Superior temporal gyrus (tissue), 1 donor: ENCODE measurements at regions not wholly inside any gene's neighbourhood (a gene's known extent, or its start where the extent isn't known, plus 50 kb on each side); places are given as distances from the start of the nearest gene placed in this dataset.
"Not testable (repeated sequence)": the region's sequence is repeated elsewhere in the genome, so short reads cannot be mapped to it uniquely, and the experiment has no call there.

Source experiments
- DNase-seq: peaks from one replicate; pipeline ENCODE4 v3.0.0-alpha.2; 2016; ENCODE audit errors: extremely low spot score

DNA sequence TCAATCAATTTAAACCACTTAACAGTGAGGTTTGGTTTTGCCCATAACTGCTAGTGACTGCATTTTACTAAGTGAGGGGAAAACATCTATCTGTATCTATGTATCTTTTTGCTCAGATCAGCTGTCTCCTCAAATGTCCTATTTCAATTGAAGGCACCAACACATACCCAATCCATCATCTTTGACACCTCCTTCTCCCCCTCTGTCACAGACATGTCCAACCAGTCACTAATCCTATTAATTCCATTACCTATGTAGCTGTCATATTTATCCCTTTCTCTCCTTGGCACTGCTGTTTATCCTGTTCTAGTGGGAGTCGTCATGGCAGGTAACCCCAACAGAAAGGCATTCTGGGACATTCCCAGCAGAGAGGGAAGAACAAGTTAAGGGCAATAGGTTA is 975.2 kb upstream of the AUTS2 start:
- DNase-seq, result no peak

DNA sequence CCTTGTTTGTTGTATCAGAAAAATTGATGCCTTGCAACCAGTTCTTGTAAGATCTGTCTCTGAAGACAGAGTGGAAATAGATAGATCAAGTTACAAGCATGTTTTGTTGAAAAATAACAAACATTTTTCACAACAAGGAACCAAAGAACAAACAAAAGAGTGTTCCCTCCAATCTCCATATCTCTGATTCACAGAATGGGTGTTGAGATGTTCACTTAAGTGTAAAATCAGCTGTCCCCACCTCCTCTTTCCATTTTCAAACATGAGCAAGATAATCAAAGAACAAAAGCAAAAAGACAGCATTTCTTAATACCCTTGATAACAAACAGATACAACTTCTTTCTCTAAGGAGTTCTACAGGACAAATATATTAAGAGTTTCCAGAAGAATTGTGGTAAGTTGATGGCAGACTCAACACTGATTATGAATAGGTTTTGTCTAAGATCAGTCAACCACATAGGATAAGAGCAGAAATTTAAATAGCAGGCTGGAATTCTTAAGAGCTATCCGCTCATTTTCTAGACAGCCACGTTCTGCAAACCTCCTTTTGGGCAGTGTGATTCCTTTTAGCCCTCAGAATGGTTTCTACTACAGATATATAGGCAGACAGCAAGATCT is 970.9 kb upstream of the AUTS2 start:
- no peak for DNase-seq

GRCh38 chr7:68630914-68631313 is 967.4 kb upstream of the AUTS2 start:
- not testable (repeated sequence) for DNase-seq

DNA sequence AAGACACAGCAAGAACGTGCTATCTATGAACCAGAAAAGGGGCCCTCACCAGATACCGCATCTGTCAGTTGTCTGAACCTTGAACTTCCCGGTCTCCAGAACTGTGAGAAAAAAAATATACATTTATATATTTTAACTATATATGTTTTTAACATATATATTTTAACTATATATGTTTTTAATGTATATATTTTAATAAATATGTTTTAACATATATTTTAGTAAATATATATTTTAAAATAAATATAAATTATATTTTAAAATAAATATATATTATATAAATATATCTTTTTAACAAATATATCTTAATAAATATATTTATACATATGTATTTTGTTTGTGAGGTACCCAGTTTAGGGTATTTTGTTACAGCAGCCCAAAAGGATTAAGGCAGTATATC is 958.2 kb upstream of the AUTS2 start:
- no peak for DNase-seq

GRCh38 chr7:68642727-68643126 is 955.5 kb upstream of the AUTS2 start:
- no peak for DNase-seq

DNA sequence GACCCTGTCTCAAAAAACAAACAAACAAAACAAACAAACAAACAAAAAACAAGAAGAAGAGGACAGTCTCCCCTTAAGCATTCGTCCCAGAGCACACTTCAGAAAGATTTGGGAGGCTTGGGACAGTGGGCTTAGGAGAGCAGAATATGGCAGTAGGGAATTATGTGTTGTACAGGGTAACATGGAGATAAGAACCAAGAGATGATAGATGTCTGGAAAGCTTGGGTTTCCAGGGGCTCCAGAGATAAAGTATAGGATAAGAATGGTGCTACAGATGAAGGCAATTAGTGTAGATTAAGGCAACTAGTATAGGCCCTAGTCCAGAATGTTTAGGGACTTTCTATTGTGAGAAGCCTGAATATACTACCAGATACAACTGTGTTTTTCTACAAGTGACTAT is 934.9 kb upstream of the AUTS2 start:
- no peak for DNase-seq

DNA sequence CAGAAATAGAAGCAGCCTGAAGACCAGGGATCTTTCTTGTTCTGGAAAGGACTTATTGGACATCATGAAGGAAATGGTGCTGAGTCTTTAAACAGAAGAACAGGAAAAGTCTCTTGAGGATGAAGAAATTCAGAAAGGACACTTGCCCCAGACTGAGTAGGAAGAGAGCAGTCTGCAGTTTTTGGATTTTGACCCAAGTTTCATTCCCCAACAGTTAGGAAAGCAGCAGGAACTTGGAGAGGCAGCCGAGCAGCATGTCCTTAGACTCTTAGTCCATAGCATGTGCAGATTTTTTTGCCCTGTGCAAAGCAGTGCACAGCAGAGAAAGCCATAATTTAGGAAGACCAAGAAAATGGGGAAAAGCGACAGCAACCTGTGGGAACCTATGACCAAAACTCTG is 927.2 kb upstream of the AUTS2 start:
- no peak for DNase-seq

DNA sequence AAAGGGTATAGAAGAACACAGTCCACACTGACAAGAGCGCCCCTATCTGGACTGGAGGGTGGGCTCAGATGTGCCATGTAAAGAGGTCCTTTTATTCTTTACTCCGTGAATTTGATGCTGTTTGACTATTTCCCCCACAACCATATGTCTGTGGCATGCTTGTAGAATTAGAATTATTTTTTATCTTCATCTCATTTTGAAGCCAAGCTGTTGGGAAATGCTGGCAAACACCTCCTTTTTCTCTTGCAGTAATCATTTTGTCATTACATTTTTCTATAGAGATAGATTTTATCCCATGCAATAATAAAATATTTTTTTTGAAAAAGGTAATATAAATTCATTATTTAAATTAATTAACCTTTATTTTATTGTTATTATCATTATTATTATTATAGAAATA is 926.6 kb upstream of the AUTS2 start:
- no peak for DNase-seq

DNA sequence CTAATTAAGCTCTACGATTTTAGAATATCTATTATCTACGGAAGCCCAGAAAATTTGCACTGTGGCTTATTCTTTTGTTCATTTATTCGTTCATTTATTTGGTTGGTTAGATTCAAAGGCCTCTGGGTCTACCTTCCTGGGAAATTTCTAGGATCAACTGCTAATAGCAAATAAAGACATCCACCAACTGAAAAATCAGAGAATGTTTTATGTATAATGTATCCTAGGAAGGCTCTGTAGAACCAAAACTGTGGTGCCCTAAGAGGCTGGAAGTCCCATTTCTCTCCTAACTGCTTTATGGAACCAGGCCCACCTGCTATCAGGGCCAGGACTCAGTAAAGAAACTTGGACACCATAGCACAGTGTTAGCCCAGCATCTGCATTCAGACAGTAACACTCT is 923.4 kb upstream of the AUTS2 start:
- DNase-seq, result no peak

GRCh38 chr7:68676813-68677535 is 921.3 kb upstream of the AUTS2 start:
- DNase-seq, result peak; percentile 88

GRCh38 chr7:68678196-68678595 is 920.1 kb upstream of the AUTS2 start:
- DNase-seq, result no peak

DNA sequence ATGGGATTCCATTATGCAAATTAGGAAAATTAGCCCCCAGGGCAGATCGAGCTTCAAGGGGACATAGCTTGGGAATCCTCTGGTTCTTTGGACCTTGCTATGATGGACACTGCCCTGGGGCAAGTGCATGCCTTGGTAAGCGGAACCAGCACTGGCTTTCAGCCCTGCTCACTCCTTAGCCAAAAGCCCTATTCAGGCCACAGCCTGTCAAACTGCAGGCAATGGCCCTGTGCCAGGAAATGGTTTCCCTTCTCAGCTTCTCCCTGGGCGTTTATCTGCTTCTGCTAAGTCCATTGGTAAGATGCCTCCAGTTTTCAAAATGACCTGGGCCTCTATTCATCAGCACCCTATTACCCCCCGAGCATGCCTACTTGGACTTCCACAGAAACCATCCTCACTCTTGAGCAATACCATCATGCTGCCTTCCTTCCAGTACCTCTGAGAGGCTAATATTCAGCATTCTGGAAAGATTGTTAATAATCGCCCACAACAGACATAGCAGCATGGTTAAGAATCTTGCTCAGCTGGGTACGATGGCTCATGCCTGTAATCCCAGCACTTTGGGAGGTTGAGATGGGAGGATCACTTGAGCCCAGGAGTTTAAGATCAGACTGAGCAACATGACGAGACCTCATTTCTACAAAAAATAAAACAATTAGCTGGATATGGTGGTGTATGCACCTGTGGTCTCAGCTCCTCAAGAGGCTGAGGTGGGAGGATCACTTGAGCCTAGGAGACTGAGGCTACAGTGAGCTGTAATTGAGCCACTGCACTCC is 918.6 kb upstream of the AUTS2 start:
- no peak for DNase-seq

DNA sequence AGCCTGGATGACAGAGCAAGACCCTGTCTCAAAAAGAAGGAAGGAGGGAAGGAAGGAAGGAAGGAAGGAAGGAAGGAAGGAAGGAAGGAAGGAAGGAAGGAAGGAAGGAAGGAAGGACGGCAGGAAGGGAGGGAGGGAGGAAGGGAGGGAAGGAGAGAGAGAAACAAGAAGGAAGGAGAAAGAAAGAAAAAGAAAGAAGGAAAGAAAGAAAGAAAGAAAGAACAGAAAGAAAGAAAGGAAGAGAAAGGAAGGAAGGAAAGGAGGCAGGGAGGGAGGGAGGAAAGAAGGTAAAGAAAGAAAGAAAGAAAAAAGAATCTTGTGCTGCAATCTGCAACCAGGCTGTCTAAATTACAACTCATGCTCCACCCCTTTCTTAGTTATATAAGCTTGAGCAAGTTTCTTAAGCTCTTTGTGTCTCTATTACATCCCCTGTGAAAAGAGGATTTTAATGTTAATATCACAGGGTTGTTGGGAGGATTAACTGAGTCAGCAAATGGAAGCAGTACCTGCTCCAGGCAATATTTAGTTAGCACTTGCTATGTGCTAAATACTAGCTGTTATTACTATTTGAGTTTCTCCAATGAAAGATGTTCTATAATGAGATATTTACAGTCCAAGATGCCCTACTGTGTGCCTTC is 917.9 kb upstream of the AUTS2 start:
- DNase-seq, result no peak

GRCh38 chr7:68682910-68683309 is 915.4 kb upstream of the AUTS2 start:
- no peak for DNase-seq

DNA sequence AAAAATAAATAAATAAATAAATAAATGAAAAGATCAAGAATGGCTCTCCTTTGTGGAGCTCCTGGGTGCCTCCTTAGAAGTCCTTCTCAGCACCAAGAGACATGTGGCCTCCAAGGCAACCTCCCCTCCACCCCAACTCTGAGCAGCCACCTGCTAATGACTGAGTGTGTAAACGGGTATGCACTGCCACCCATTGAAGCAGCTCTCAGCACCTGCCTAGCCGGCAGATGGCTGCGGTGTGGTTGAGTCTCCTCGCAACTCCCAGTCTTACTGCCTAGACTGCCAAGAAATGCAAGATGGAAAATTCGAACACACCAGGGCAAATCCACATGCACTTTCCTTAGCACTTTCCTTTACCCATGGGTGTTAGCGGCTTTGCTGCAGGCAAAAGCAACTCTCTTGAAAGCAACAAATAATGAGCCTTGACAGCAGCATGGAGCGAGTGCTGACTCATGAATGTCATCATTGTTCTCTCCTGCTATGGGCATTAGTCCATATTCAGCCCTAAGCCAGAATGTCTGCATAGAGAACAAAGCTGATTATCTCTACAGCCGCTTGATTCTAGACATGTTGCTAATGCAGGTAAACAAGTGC is 913.9 kb upstream of the AUTS2 start:
- peak; percentile 92 for DNase-seq

DNA sequence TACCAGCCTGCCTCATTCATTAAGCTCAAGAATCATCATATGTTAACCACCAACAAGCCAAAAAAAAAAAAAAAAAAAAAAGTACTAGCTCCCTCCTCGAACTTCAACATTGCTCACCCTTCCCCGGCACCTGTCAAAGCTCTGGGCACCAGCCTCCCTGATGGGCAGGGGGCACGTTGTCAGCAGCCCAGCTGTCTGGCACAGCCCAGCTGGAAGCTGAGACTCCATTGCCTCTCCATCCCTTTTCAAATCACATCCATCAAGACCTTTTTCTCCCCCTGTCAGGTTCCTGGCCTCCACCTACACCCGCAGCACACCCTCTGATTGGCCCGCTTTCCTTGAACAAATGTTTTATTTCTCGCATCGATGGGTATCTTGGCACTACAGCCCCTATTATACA is 913.3 kb upstream of the AUTS2 start:
- no peak for DNase-seq

- DNase-seq, result no peak
Observed at GRCh38 chr7:68688416-68689086, 909.7 kb upstream of the AUTS2 start.

- DNase-seq, result no peak
Observed at GRCh38 chr7:68689087-68689433, 909.2 kb upstream of the AUTS2 start.

- DNase-seq, result no peak
Observed at GRCh38 chr7:68691261-68692216, 906.7 kb upstream of the AUTS2 start.

GRCh38 chr7:68692511-68692910 is 905.8 kb upstream of the AUTS2 start:
- DNase-seq, result no peak
